GM12872 (cell line): ENCODE measurements at regions not wholly inside any gene's neighbourhood (a gene's known extent, or its start where the extent isn't known, plus 50 kb on each side); places are given as distances from the start of the nearest gene placed in this dataset.

Experiments
- TF ChIP-seq, protein P1 (sequence below): IDR thresholded peaks from 3 replicates; pipeline ENCODE4 v1.5.1; 2011; ENCODE audit warnings: low read depth, mild to moderate bottlenecking, low read length, moderate library complexity; ENCODE audit not compliant: insufficient read depth

DNA sequence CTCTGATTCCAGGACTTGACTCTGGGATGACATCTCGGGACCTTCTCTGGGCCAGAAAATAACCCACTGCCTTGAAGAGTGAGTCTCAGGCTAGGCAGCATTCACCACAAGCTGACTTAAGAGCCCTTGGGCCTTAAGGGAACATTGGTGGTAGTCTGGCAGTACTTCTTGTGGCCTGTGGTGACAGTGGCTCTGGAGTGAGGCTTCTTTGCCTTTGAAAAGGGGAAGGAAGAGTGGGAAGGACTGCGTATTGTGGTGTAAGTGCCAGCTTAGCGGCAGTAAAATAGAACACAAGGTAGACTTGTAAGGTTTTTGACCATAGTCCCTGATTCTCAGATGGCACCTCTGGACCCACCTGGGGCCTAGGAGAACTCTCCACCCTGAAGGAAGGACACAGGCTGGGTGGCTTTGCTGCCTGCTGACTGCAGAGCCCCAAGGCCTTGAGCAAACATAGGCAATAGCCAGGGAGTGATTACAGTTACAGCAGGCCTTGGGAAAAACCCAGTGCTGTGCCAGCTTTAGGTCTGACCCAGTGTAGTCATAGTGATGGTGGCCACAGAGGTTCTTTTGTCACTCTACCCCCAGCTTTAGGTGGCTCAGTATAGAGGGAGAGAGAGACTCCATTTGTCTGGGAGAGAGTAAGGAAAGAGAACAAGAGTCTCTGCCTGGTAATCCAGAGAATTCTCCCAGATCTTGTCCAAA, 483.9 kb downstream of the SH2D4B start:
- TF ChIP-seq, protein P1, sequence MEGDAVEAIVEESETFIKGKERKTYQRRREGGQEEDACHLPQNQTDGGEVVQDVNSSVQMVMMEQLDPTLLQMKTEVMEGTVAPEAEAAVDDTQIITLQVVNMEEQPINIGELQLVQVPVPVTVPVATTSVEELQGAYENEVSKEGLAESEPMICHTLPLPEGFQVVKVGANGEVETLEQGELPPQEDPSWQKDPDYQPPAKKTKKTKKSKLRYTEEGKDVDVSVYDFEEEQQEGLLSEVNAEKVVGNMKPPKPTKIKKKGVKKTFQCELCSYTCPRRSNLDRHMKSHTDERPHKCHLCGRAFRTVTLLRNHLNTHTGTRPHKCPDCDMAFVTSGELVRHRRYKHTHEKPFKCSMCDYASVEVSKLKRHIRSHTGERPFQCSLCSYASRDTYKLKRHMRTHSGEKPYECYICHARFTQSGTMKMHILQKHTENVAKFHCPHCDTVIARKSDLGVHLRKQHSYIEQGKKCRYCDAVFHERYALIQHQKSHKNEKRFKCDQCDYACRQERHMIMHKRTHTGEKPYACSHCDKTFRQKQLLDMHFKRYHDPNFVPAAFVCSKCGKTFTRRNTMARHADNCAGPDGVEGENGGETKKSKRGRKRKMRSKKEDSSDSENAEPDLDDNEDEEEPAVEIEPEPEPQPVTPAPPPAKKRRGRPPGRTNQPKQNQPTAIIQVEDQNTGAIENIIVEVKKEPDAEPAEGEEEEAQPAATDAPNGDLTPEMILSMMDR, result no peak

DNA sequence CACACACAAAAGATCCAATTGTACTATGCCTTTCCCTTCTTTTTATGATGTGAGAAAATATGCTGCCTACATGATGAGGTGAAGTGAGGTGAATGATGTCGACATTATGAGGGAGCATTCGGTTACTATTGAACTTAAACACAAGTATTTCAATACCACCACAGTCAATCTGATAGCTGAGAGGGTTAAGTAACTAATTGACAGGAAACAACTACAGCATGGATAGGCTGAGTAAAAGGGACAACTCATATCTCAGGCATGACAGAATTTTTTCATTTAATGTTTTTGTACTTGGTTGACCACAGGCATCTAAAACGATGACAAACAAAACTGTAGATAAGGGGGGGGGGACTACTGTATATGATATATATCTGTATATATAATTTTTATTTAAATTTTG, 488.9 kb downstream of the SH2D4B start:
- TF ChIP-seq, protein P1, result no peak

DNA sequence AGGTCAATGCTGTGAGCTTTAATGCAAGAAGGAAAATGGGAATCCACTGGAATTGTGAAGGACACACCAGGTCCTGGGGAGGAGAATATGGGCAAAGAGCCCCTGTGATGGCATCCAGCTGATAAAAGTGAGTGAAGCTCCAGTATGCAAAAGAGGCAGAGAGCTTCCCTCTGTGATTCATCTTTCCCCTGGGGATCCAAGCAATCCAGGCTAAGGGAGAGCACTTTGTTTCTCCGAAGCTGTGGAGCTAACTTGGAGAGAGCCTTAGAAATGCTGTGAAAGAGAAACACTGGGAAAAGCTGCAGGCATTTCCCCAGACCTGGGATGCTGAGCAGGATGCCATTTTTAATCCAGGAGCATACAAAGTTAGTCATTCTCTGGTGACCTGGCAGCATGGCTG, 489.5 kb downstream of the SH2D4B start:
- TF ChIP-seq, protein P1, result no peak

DNA sequence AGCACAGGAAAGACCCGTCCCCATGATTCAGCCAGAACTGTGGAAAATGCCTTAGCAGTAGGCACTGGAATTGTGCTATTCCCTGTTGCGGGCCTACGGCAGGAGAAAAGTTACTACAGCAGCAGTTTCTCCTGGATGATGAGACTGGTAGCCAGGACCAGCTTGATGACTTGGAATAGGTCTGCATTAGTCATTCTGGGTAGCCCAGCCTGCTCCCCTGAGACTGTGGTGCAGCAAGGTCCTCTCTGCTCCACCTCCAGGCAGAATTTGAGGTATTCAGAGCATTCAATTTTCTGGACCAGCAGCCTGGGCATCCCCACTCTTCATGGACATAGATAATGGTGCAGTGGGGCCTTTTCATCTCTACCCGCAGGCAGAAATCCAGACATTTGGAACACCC, 490.0 kb downstream of the SH2D4B start:
- TF ChIP-seq, protein P1, result no peak

DNA sequence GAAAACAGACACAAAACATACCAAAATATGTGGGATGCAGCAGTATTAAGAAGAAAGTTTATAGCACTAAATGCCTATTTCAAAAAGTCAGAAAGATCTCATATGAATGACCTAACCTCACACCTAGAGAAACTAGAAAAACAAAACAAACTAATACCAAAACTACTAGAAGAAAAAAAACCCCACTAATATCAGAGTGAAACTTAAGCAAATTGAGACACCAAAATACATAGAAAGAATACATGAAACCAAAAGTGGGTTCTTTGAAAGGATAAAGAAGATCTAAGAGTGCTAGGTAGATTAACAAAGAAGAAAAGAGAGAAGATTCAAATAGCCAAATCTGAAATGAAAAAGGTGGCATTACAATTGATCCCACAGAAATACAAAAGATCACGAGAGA, 494.1 kb downstream of the SH2D4B start:
- TF ChIP-seq, protein P1, result no peak

DNA sequence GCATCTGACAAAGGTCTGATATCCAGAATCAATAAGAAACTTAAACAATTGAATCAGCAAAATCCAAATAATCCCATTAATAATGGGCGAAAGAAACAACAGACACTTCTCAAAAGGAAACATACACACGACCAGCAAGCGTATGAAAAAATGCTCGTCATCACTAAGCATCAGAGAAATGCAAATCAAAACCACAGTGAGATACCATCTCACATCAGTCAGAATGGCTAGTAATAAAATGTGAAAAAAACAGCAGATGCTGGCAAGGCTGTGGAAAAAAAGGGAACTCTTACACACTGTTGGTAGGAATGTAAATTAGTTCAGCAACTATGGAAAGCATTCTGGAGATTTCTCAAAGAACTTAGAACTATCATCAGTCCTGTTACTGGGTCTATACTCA, 496.7 kb downstream of the SH2D4B start:
- TF ChIP-seq, protein P1, result no peak

DNA sequence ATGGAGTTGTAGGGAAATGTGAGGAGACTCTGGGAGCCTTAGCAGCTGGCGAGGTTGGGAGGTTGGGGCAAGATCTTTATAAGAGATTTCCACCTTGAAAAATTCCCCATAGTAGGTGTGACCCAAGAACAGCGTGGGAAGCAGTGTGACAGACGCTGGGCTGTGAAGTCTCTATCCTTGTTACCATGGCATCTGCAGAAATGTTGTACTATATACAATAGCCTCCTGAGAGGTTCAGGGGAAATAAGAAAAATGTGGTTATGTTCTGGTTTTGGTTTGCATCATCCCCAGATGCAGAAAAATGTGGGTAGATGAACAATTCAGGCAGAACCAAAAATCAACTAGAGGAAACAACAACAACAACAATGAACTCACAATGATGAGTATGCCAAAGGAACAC, 498.6 kb downstream of the SH2D4B start:
- TF ChIP-seq, protein P1, result no peak
